ENCODE measurements at regions not wholly inside any gene's neighbourhood (a gene's known extent, or its start where the extent isn't known, plus 50 kb on each side); places are given as distances from the start of the nearest gene placed in this dataset.

DNA sequence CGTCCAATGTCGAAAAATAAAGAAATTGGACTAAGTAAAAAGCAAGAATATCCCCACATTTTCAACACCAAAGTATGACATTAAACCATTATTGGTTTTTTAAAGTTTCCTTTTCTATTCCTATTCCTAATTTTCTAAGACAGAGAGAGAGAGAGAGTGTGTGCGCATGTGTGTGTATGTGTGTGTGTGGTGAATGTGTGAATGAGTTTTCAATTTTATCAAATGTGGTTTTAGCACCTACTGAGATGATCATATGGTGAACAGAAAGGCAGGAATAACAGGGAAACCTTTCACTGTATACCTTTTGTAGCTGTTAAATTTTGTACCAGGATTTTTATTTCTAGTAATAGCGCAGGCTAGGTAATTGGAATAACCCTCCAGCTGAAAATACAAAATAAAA is 80.4 kb upstream of the RAP1B start:
- H3K27ac ChIP-seq (ENCODE audit: low read depth in 1 of 2, low read length in 2 of 2): no peak overlapping the region

DNA sequence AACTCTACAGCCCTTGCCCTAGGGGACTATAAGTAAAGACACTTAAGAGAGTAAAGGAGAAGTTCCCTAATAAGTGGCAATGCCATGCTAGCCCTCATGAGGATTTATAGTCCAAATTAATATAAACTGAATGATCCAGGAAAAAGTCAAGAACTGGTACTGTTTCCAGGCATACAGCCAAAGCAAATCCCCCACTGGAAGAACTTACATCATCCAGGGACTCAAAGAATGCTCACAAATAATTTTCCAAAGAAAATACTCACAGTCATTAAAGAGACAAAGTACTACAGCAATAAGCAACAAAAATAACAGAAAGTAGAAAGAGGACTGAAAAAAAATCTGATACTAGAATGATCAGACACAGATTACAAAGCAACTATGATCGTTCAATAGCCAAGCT is 79.7 kb upstream of the RAP1B start:
- no peaks in the 10 kb centered on the region for H3K36me3 ChIP-seq (ENCODE audit: control insufficient read depth in 1 of 2, insufficient read depth in 2 of 2, low read length in 1 of 2)
- H3K4me3 ChIP-seq (ENCODE audit: low read length in 2 of 2): no peak overlapping the region
- no peak overlapping the region for H3K27ac ChIP-seq (ENCODE audit: low read depth in 1 of 2, low read length in 2 of 2)
- no peaks in the 10 kb centered on the region for H3K27me3 ChIP-seq (ENCODE audit: control insufficient read depth in 1 of 2, insufficient read depth in 2 of 2, low read length in 1 of 2)
- 1 to 3% methylated on average over 1 of the region's 1 CpG for WGBS, 2 donors
- ATAC-seq (ENCODE audit: low FRiP score): peak; percentile 86
- intact Hi-C loops (cut with DNase I): loop anchor here (5.0 to 10.0 kb wide), 3 partner anchors 34 to 196 kb away; partner anchors contain the start of genes MDM1 (in 1 of the 2) and RAP1B (in 1 of the 2)
- peak in 1 of 2 donors; percentile 45 for DNase-seq
- H3K4me1 ChIP-seq (ENCODE audit: control insufficient read depth in 1 of 2, insufficient read depth in 2 of 2, low read length in 2 of 2): no peaks in the 10 kb centered on the region
- H3K9me3 ChIP-seq (ENCODE audit: control insufficient read depth, low read length): peaks cover 2% of the 10 kb centered on the region

More for the DNA sequence above, 80.4 kb upstream of the RAP1B start:
- Histone ChIP-seq H3K27me3 (ENCODE audit: control insufficient read depth in 1 of 2, insufficient read depth in 2 of 2, low read length in 1 of 2) (no peaks in the 10 kb centered on the region), H3K4me3 (ENCODE audit: low read length in 2 of 2) (no peak overlapping the region), H3K4me1 (ENCODE audit: control insufficient read depth in 1 of 2, insufficient read depth in 2 of 2, low read length in 2 of 2) (no peaks in the 10 kb centered on the region), H3K9me3 (ENCODE audit: control insufficient read depth, low read length) (peaks cover 2% of the 10 kb centered on the region), H3K36me3 (ENCODE audit: control insufficient read depth in 1 of 2, insufficient read depth in 2 of 2, low read length in 1 of 2) (no peaks in the 10 kb centered on the region)
- 90 to 94% methylated on average over 4 of the region's 4 CpGs for WGBS, 2 donors
- DNase-seq (no peak), ATAC-seq (ENCODE audit: low FRiP score) (no peak)
- intact Hi-C loops (cut with DNase I): loop anchor here (5.0 to 10.0 kb wide), 3 partner anchors 33 to 195 kb away; partner anchors contain the start of genes MDM1 (in 1 of the 2) and RAP1B (in 1 of the 2)

DNA sequence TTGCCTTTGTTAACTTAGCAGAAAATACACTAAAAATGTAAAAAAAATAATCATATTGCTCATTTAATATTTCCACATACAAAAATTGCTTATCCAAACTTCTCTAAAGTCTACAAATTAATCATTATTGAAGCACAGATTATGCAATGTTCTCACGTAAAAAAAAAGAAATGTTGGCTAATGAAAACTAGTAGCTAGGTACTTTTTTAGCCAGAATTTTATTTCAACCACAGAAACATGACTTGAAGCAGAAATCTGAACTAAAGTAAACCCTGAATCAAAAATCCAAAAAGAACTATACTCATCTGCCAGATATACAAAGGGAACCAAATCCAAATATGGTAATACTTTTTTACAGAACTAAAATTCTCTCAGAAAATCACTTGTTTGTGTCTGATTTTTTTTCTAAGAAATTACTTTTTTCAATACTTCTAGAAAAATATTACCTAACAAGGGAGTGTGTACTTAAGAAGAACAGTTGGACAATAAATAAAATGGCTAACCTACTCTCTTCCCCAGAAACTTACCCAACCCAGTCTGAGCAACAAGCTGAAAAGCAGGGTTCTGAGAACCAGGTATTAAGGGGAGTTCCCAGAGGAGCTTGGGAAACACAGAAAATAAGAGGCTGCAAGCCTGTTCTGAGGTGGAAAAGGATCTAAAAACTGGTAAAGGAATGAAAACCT is 78.4 kb upstream of the RAP1B start:
- Histone ChIP-seq H3K27me3 (ENCODE audit: control insufficient read depth in 1 of 2, insufficient read depth in 2 of 2, low read length in 1 of 2) (no peaks in the 10 kb centered on the region), H3K27ac (ENCODE audit: low read depth in 1 of 2, low read length in 2 of 2) (peak overlapping the region in 1 of 2 donors; percentile 82), H3K36me3 (ENCODE audit: control insufficient read depth in 1 of 2, insufficient read depth in 2 of 2, low read length in 1 of 2) (no peaks in the 10 kb centered on the region), H3K4me3 (ENCODE audit: low read length in 2 of 2) (no peak overlapping the region), H3K4me1 (ENCODE audit: control insufficient read depth in 1 of 2, insufficient read depth in 2 of 2, low read length in 2 of 2) (no peaks in the 10 kb centered on the region), H3K9me3 (ENCODE audit: control insufficient read depth, low read length) (peaks cover 2% of the 10 kb centered on the region)
- 0 to 3% methylated on average over 1 of the region's 1 CpG for WGBS, 2 donors
- DNase-seq (no peak), ATAC-seq (ENCODE audit: low FRiP score) (peak; percentile 79)
- intact Hi-C loops (cut with DNase I): loop anchor here (5.0 to 10.0 kb wide), 3 partner anchors 35 to 198 kb away; partner anchors contain the start of genes MDM1 (in 1 of the 2) and RAP1B (in 1 of the 2)

DNA sequence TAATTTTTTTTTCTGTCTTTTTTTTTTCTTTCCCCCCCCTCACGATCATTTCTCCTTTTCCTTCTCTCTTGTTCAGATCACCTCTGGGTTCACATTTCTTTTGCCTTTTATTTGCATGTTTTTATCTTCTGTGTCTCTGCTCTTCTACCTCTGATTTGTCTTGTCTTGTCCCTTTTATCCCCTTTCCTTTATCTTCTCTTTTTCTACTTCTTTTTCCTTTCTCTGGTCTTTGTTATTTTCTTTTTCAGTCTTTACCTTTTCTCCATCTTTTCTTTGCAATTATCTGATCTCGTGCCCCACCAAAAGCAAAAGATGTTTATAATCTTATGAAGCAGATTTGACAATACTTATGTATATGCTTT is 77.8 kb upstream of the RAP1B start:
- ATAC-seq (ENCODE audit: low FRiP score): no peak
- Histone ChIP-seq H3K27me3 (ENCODE audit: control insufficient read depth in 1 of 2, insufficient read depth in 2 of 2, low read length in 1 of 2) (no peaks in the 10 kb centered on the region), H3K27ac (ENCODE audit: low read depth in 1 of 2, low read length in 2 of 2) (no peak overlapping the region), H3K4me3 (ENCODE audit: low read length in 2 of 2) (no peak overlapping the region), H3K4me1 (ENCODE audit: control insufficient read depth in 1 of 2, insufficient read depth in 2 of 2, low read length in 2 of 2) (no peaks in the 10 kb centered on the region), H3K36me3 (ENCODE audit: control insufficient read depth in 1 of 2, insufficient read depth in 2 of 2, low read length in 1 of 2) (no peaks in the 10 kb centered on the region), H3K9me3 (ENCODE audit: control insufficient read depth, low read length) (peaks cover 2% of the 10 kb centered on the region)
- intact Hi-C loops (cut with DNase I): loop anchor here (5.0 to 10.0 kb wide), 3 partner anchors 36 to 198 kb away; partner anchors contain the start of genes MDM1 (in 1 of the 2) and RAP1B (in 1 of the 2)
- DNase-seq: no peak
- WGBS, 2 donors: 73 to 79% methylated on average over 2 of the region's 2 CpGs

GRCh38 chr12:68534108-68534507 is 76.6 kb upstream of the RAP1B start:
- Histone ChIP-seq H3K4me3 (ENCODE audit: low read length in 2 of 2) (no peak overlapping the region), H3K27me3 (ENCODE audit: control insufficient read depth in 1 of 2, insufficient read depth in 2 of 2, low read length in 1 of 2) (no peaks in the 10 kb centered on the region), H3K36me3 (ENCODE audit: control insufficient read depth in 1 of 2, insufficient read depth in 2 of 2, low read length in 1 of 2) (no peaks in the 10 kb centered on the region), H3K9me3 (ENCODE audit: control insufficient read depth, low read length) (peaks cover 2% of the 10 kb centered on the region), H3K27ac (ENCODE audit: low read depth in 1 of 2, low read length in 2 of 2) (no peak overlapping the region), H3K4me1 (ENCODE audit: control insufficient read depth in 1 of 2, insufficient read depth in 2 of 2, low read length in 2 of 2) (no peaks in the 10 kb centered on the region)
- DNase-seq (no peak), ATAC-seq (ENCODE audit: low FRiP score) (no peak)
- WGBS, 2 donors: 96 to 98% methylated on average over 5 of the region's 5 CpGs
- intact Hi-C loops (cut with DNase I): loop anchor here (5.0 to 10.0 kb wide), 3 partner anchors 37 to 199 kb away; partner anchors contain the start of genes MDM1 (in 1 of the 2) and RAP1B (in 1 of the 2)

GRCh38 chr12:68536885-68537485 is 73.7 kb upstream of the RAP1B start:
- H3K36me3 ChIP-seq (ENCODE audit: control insufficient read depth in 1 of 2, insufficient read depth in 2 of 2, low read length in 1 of 2): no peaks in the 10 kb centered on the region
- no peaks in the 10 kb centered on the region for H3K4me1 ChIP-seq (ENCODE audit: control insufficient read depth in 1 of 2, insufficient read depth in 2 of 2, low read length in 2 of 2)
- no peak for DNase-seq
- H3K4me3 ChIP-seq (ENCODE audit: low read length in 2 of 2): no peak overlapping the region
- no peak overlapping the region for H3K27ac ChIP-seq (ENCODE audit: low read depth in 1 of 2, low read length in 2 of 2)
- no peak for ATAC-seq (ENCODE audit: low FRiP score)
- no peaks in the 10 kb centered on the region for H3K27me3 ChIP-seq (ENCODE audit: control insufficient read depth in 1 of 2, insufficient read depth in 2 of 2, low read length in 1 of 2)
- H3K9me3 ChIP-seq (ENCODE audit: control insufficient read depth, low read length): peaks cover 2% of the 10 kb centered on the region
- intact Hi-C loops (cut with DNase I): loop anchor here in 1 of 2 donors (10.0 kb wide), 2 partner anchors 78 to 202 kb away; partner anchors contain the start of genes MDM1 and RAP1B
- 80 to 87% methylated on average over 6 of the region's 6 CpGs for WGBS, 2 donors

GRCh38 chr12:68537571-68537970 is 73.1 kb upstream of the RAP1B start:
- Histone ChIP-seq H3K4me1 (ENCODE audit: control insufficient read depth in 1 of 2, insufficient read depth in 2 of 2, low read length in 2 of 2) (no peaks in the 10 kb centered on the region), H3K9me3 (ENCODE audit: control insufficient read depth, low read length) (peaks cover 2% of the 10 kb centered on the region), H3K36me3 (ENCODE audit: control insufficient read depth in 1 of 2, insufficient read depth in 2 of 2, low read length in 1 of 2) (no peaks in the 10 kb centered on the region), H3K27ac (ENCODE audit: low read depth in 1 of 2, low read length in 2 of 2) (no peak overlapping the region), H3K4me3 (ENCODE audit: low read length in 2 of 2) (no peak overlapping the region), H3K27me3 (ENCODE audit: control insufficient read depth in 1 of 2, insufficient read depth in 2 of 2, low read length in 1 of 2) (no peaks in the 10 kb centered on the region)
- ATAC-seq (ENCODE audit: low FRiP score): no peak
- intact Hi-C loops (cut with DNase I): loop anchor here in 1 of 2 donors (10.0 kb wide), 2 partner anchors 77 to 203 kb away; partner anchors contain the start of genes MDM1 and RAP1B
- DNase-seq: no peak
- 96 to 98% methylated on average over 2 of the region's 2 CpGs for WGBS, 2 donors

GRCh38 chr12:68538726-68539614 is 71.7 kb upstream of the RAP1B start:
- 11 to 14% methylated on average over 11 of the region's 11 CpGs for WGBS, 2 donors
- DNase-seq: peak; percentile 82
- H3K9me3 ChIP-seq (ENCODE audit: control insufficient read depth, low read length): no peaks in the 10 kb centered on the region
- peak; percentile 90 for ATAC-seq (ENCODE audit: low FRiP score)
- intact Hi-C loops (cut with DNase I): loop anchor here in 1 of 2 donors (10.0 kb wide), 2 partner anchors 76 to 204 kb away; partner anchors contain the start of genes MDM1 and RAP1B
- no peaks in the 10 kb centered on the region for H3K27me3 ChIP-seq (ENCODE audit: control insufficient read depth in 1 of 2, insufficient read depth in 2 of 2, low read length in 1 of 2)
- peak overlapping the region in 1 of 2 donors; percentile 12 for H3K4me3 ChIP-seq (ENCODE audit: low read length in 2 of 2)
- H3K4me1 ChIP-seq (ENCODE audit: control insufficient read depth in 1 of 2, insufficient read depth in 2 of 2, low read length in 2 of 2): no peaks in the 10 kb centered on the region
- no peaks in the 10 kb centered on the region for H3K36me3 ChIP-seq (ENCODE audit: control insufficient read depth in 1 of 2, insufficient read depth in 2 of 2, low read length in 1 of 2)
- peak overlapping the region; percentile 14 to 30 for H3K27ac ChIP-seq (ENCODE audit: low read depth in 1 of 2, low read length in 2 of 2)
